ENCODE measurements at regions not wholly inside any gene's neighbourhood (a gene's known extent, or its start where the extent isn't known, plus 50 kb on each side); places are given as distances from the start of the nearest gene placed in this dataset.
A peak's percentile ranks its signal among the peaks of the same experiment; 100 is the strongest.
"Not testable (repeated sequence)": the region's sequence is repeated elsewhere in the genome, so short reads cannot be mapped to it uniquely, and the experiment has no call there.

DNA sequence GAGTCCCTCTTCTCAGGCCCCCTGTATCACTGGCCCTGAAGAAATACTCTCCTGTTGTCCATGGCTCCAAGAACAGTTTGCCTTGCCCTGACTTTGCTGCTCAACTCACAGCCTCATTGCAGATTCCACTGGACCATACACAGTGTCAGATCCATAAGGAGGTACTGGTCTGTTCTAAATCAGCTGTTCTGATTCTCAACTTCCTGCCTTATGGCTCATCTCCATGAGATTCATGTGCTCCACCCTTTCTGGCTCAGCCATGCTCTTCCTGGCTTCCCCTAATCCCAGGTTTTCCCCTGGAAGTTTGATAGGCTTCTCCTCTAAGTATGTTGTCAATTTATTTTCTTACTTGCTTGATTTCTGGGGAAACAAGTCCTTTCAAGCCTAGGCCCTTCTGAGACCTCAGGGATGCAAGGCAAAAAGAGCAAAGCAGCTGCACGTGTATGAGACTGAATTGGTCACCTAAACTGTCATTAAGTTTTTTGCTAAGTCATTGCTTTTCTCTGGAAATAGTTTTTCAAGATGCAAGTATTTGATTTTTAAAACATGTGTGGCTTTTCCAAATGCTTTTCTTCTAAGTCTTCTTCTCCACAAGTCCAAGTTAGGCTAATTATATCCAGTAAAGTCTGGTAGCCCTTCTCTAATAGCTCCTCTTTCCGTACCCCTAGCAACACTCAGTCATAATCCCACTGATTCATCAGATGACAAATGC lies 1288.5 kb downstream of the RPIA start:
- DNase-seq, result not testable (repeated sequence)

DNA sequence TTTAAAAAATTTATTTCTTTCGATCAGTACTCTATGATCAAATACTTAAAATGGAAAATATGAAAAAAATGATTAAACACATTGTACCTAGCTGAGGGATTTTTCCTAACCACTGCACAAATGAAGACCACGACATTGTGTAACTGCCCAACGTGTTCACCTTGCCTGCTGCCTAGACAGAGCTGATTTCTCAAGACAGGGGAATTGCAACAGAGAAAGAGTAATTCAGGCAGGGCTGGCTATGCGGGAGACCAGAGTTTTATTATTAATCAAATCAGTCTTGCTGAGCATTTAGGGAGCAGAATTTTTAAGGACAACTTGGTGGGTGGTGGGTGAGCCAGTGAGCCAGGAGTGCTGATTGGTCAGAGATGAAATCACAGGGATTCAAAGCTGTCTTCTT lies 1290.8 kb downstream of the RPIA start:
- not testable (repeated sequence) for DNase-seq

DNA sequence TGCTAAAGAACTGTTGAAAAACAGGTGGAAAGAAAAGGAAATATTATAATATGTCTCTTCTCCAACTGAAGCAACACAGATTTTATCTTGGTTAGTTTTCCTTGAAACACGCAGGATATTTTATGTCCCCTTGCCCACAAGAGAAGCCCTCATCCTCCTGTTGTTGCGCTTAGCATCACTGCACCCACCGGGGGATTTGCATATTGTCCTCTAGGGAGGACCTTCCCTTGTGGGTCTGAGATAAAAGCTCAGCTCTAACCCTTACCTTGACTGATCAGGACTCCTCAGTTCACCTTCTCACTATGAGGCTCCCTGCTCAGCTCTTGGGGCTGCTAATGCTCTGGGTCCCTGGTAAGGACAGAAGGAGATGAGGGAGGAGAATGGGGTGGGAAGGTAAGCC lies 1294.2 kb downstream of the RPIA start:
- not testable (repeated sequence) for DNase-seq

DNA sequence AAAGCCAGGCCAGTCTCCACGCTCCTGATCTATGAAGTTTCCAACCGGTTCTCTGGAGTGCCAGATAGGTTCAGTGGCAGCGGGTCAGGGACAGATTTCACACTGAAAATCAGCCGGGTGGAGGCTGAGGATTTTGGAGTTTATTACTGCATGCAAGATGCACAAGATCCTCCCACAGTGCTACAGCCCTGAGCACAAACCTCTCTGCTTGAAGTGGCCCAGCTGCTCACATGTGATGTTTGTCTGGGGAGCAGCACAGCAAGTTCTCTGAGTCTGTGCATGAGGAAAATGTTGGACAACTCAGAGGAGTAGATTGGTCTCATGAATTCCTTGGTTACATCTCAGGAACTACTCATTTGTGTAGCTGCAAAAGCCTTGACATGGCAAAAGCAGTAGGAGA lies 1295.1 kb downstream of the RPIA start:
- not testable (repeated sequence) for DNase-seq

DNA sequence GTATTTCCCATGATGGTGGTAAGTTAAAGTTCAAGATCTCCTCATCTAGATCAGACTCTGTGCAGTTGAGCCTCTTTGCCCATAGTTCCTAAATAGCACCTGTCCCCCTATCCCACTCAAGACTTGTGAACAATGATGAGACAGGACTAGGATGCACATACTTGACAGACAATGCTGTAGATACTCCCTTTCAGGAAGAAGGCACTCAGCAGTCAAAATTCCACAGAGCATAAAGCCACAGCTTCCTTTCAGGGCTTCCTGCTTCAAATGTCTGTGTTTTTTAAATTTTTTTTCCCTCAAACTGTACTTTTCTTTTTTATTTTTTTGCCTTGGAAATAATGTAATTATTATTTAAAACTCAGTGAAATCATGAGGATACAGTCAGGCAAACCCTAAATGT lies 1305.3 kb downstream of the RPIA start:
- not testable (repeated sequence) for DNase-seq

DNA sequence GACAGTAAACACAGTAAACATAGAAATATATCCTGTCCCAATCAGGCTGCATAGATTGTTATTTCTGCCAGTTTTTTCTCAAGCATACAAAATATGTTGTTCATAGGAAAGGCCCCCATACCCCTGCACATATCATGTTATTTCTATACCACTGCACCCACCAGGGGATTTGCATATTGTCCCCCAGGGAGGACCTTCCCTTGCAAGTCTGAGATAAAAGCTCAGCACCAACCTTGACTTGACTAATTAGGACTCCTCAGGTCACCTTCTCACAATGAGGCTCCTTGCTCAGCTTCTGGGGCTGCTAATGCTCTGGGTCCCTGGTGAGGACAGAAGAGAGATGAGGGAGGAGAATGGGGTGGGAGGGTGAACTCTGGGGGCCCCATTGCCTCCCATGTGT lies 1313.1 kb downstream of the RPIA start:
- not testable (repeated sequence) for DNase-seq

DNA sequence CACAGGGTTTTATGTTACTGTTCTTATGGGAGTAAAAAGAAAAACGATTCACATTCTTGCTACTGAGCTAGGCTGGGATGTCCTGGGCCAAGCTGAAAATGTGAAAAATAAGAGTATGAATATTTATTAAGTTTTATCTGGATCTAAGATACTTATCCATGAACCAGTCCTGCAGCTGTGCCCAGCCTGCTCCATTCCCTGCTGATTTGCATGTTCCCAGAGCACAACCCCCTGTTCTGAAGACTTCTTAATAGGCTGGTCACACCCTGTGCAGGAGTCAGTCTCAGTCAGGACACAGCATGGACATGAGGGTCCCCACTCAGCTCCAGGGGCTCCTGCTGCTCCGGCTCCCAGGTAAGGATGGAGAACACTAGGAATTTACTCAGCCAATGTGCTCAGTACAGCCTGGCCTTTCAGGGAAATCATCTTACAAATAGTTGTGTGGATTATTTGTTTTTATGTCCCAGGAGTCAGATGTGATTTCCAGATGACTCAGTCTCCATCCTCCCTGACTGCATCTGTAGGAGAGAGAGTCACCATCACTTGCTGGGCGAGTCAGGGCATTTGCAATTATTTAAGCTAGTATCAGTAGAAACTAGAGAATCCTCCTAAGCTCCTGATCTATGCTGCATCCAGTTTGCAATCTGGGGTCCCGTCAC lies 1319.1 kb downstream of the RPIA start:
- not testable (repeated sequence) for DNase-seq

DNA sequence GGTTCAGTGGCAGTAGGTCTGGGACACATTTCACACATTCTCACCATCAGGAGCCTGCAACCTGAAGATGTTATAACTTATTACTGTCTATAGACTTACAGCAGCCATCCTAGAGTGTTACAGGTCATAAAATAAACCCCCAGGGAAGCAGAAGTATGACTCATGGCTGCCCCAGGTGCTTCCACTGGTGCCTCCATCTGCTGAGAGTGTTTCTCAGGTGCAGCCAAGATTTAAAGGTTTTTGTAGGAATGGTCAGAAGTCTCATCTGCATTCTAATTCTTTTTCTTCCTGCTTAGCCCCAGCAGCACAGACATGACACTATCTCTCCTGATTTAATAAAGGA lies 1319.6 kb downstream of the RPIA start:
- not testable (repeated sequence) for DNase-seq

DNA sequence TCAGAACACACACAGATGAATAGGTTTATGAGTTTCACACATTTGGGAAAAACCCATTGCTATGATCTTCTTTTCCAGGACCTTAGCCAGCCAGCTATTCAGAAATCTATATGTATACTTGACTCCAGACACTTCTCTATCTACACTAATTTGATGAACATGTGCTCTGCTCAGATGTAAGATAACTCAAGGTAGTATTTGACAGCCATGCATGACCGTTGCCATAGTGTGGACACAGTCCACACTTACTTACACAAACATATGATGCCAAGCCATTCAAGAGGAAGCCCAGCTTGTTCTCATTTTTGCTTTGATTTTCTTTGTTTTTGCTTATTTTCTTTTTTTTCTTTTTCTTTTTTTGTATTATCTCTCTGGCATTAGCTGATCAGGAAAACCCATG lies 1328.4 kb downstream of the RPIA start:
- not testable (repeated sequence) for DNase-seq

DNA sequence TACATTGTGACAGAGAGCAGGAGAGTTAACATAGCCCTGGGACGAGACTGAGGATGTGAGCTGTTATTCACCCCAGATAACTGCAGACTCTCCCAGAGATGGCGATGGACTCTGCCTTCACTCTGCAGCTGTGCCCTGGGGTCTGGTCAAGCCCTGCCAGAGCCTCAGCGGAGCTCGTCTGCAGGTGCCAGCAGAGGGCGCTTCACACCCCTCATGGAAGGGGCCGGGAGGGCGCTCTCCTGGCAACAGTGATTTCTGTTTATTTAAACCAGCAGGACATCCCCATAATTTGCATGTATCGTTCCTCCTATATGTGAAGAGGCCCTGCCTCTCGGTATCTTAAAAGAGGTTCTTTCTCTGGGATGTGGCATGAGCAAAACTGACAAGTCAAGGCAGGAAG lies 1329.8 kb downstream of the RPIA start:
- not testable (repeated sequence) for DNase-seq

DNA sequence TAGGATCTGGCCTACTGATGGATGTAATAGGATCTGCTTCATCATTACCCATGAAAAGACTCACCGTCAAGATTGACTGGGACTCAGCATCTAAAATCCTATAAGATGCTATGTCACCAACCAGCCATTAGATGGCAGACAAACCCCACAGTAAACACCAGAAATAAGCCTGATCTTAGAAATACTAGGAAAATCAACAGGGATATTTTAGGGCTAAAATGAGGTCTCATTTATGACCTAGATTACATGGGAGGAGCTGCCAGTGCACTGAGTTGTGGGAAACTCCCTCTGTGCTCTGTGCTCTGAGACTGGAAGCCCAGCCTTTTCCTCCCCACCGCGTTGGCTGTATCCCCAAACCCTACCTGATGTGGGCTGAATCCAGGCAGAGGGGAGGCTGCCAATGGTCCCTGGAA lies 1335.8 kb downstream of the RPIA start:
- not testable (repeated sequence) for DNase-seq

DNA sequence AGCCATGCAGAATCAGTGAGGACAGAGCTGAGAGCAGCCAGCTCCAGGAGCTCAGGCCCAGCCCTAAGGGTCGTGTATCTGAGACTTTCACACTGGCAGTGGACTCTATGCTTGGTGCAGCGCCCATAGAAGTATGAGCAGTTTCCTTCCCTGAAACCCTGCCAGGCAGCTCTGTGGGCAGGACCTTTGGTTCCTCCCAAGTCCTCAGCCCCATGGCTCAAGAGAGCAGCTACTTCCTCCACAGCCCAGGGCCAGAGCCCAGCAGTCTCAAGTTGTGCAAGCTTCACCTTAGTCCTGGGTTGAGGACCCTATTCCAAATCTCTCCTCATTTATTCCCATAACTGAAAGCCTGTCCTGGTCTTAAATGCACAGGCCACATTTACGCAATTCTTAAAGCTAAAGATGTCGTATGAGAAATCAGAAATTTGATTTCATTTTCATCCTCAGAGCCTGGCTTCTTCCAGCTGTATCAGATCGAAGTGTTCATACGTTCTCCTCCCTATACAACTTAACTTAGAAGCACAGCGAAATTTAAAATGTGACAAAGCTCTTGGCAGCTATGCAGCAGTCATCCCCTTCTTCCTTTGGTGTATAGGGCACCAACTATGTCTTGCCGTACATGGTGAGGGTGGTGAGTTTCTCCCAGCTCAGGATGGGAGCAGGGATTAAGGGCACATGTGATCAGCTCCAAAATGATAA lies 1337.1 kb downstream of the RPIA start:
- DNase-seq, result not testable (repeated sequence)

DNA sequence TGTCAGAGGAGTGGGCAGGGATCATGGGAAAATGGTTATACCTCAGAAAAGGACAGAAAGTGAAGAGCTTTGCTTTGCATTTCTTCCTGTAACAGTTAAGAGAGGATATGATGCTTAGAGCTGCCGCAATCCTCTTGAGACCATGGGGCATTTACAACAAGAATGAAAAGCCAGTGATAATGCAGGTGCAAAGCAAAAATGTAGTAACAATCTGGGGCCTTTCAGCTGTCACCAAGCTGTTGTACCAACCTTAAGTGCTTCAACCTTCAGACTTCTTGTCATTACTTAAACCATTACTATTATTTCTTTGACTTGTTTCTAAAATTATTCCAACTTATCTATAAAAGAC lies 1337.6 kb downstream of the RPIA start:
- DNase-seq, result not testable (repeated sequence)

DNA sequence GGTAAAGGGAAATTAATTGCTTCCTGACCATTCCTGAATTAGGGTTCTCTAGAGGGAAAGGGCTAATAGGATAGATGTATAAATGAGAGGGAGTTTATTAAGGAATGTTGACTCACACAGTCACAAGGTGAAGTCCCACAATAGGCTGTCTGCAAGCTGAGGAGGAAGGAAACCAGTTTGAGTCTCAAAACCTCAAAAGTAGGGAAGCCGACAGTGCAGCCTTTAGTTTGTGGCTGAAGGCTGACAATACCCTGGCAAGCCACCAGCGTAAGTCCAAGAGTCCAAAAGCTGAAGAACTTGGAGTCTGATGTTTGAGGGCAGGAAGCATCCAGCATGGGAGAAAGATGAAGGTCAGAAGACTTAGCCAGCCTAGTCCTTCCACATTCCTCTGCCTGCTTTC lies 1340.8 kb downstream of the RPIA start:
- DNase-seq, result not testable (repeated sequence)

DNA sequence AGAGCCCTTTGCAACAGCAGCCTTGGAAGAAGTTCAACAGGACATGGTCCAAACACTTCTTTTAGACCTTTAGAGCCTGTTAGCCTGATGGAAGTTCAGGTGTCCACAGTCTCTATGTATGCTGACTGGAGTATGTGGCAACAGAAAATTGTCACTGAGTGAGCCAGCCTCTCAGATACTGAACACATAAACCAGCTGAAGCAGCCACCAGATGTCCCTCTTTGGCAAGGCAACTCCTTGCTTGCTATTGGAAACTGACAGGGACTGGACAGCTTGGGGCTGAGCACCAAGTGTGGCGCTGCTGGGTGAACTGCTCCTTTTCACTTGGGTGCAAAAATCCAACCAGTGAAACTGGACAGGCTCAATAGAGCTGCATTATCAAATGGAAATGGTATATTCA lies 1344.9 kb downstream of the RPIA start:
- DNase-seq, result not testable (repeated sequence)

DNA sequence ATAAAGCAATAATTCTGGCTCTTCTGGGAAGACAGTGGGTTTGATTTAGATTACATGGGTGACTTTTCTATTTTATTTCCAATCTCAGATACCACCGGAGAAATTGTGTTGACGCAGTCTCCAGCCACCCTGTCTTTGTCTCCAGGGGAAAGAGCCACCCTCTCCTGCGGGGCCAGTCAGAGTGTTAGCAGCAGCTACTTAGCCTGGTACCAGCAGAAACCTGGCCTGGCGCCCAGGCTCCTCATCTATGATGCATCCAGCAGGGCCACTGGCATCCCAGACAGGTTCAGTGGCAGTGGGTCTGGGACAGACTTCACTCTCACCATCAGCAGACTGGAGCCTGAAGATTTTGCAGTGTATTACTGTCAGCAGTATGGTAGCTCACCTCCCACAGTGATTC lies 1347.6 kb downstream of the RPIA start:
- DNase-seq, result not testable (repeated sequence)

DNA sequence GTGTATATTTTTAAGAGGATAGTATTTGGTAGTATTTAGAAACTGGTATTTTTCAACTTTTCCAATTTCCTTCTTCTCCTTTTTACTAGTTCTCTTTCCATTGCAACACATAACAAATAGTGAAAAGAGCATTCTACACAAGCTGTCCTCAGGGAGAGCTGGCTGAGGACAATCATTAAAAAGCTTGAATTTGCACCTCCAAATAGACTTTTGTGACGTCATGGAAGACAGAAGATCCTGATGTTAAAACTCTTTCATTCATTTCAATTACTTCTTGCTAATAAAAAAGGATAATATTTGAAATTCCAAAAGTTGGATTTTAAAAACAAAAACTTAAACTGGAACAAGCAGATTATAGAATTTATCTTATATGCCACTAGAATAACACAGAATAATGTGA lies 1356.3 kb downstream of the RPIA start:
- not testable (repeated sequence) for DNase-seq

DNA sequence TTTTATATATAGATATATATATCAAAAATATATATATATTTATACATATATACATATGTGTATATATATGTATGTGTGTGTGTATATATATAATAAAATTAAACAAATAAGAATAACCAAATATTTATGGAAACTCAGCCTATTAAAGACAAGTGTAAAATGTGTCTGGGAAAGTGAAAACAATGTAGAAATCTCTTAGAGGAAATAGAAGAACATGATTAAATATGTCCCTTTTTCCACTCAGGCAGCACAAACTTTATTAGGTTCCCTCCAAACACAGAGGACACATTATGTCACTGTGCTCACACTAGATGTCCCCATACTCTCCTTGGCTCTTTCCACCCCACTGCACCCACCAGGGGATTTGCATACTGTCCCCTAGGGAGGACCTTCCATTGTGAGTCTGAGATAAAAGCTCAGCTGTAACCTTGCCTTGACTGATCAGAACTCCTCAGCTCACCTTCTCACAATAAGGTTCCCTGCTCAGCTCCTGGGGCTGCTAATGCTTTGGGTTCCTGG lies 1360.7 kb downstream of the RPIA start:
- not testable (repeated sequence) for DNase-seq

DNA sequence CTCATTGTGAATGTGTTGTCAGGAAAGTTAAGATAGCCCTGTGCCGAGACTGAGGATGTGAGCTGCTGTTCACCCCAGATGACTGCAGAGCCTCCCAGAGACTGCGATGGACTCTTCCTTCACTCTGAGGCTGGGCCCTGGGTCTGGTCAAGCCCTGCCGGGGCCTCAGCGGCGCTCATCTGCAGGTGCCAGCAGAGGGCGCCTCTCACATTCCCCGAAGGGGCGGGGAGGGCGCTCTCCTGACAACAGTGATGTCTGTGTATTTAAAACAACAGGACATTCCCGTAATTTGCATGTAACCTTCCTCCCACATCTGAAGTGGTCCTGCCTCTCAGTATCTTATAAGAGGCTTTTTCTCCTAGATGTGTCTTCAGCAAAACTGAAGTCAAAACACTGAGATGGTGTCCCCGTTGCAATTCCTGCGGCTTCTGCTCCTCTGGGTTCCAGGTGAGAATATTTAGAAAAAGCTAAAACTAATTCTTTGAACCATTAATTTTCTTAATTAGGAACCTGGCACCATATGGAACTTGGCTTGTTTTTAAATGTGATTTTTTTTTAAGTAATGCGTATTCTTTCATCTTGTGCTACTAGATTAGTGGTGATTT lies 1377.9 kb downstream of the RPIA start:
- peak; percentile 19 to 27 for DNase-seq

DNA sequence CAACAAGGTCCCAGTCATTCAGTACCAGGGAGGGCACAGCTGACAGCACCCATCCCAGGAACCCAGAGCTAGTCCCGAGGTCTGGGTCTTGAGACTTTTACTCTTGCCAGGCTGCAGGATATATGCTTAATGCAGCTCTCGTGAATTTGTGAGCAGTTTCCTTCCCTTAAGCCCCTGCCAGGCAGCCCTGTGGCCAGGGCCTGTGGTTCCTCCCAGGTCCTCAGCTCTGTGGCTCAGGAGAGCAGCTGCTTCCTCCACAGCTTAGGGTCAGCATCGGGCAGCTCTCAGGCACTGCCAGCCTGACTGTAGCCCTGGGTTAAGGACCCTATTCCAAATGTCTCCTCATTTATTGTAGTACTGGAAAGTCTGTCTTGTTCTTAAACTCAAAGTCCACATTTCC lies 1384.8 kb downstream of the RPIA start:
- DNase-seq, result no peak

DNA sequence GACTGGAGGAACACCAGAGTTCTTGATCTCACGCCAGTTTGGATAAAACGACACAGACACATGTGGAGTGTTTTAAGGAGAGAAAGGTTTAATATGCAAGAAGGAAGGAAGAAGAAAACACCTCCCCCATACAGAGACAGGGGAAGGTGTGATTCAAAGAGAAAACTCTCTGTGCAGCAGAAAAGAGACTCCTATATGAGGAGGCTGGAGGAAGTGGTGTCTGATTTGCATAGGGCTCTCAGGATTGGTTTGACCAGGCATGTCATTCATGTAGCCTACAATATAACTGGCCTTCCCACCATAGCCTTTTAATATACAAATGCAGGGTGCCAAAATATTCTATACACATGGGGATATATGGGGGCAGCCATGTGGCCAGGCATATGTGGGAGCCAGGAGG lies 1386.5 kb downstream of the RPIA start:
- DNase-seq, result no peak

DNA sequence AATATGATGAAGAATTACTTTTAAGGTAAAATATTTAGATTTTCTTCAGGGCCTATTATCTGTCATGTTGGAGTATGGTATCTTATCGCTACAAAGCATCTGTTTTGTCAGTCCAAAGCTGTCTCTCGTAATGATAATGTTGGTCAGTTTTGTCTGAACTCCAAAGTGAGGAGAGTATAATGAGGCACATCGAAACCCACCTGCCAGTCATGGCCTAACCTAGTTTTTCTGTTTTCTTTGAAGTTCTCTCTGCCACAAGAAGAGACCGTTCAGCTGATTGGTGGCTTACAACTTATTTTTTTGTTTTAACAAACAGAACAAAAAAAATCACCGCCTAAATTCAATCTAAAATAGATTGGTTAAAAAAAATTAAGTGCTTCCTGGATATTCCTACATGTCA lies 1387.9 kb downstream of the RPIA start:
- no peak for DNase-seq

DNA sequence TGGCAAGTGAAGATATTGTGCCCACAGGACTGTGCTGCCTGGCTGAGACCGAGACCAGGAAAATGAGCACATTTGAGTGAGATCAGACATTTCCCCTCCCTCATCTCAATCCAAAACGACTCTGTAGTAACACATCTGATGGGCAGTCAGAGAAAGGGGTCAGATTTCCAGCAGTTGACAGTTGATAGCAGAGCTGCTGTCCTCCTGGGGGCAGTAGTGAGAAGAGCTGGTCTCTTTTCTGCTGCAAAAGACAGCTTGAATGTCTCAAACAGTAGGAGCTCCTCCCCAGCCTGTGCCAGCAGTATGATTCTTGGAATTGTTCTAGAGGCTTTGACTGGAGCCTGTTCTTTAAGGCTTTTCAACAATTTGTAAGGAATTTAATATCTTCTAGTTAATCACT lies 1396.3 kb downstream of the RPIA start:
- DNase-seq, result not testable (repeated sequence)

Measured in activated T-cell treated with anti-CD3 and anti-CD28 coated beads, Interleukin-2, amount 50 U/mL, for 48 hours (primary cell).